ENCODE measurements at regions not wholly inside any gene's neighbourhood (a gene's known extent, or its start where the extent isn't known, plus 50 kb on each side); places are given as distances from the start of the nearest gene placed in this dataset.

DNA sequence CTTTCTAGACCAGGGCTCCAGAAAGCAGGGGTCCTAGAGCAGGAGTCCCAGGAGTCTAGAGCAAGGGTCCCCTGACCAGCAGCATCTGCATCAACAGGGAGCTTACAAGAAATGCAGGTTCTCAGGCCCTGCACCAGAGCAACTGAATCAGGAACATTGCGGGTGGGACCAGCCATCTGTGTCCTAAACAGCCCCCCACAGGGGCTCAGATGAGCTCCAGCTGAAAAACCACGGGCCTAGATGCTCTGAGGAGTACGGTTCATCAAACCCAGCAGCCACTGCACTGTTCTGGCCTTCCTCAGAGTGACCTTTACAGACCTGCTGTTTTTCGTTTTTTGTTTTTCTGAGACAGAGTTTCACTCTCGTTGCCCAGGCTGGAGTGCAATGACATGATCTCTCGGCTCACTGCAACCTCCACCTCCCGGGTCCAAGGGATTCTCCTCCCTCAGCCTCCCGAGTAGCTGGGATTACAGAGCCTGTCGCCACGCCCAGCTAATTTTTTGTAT is 438.2 kb downstream of the SOX9 start:
- no CpG with 5 or more reads among the region's 10 CpGs for WGBS (ENCODE audit: insufficient coverage, insufficient read length)
- Histone ChIP-seq H3K4me1 (ENCODE audit: control insufficient read depth, insufficient read depth, low read length) (0 out of 2 replicates have a peak, but pooled peaks cover 2% of the 10 kb centered on the region), H3K9me3 (ENCODE audit: control insufficient read depth, insufficient read depth, low read length) (no peaks in the 10 kb centered on the region), H3K27ac (ENCODE audit: low read length) (no peak overlapping the region), H3K4me3 (ENCODE audit: low read length) (no peak overlapping the region), H3K36me3 (ENCODE audit: control insufficient read depth, insufficient read depth, low read length) (no peaks in the 10 kb centered on the region), H3K27me3 (ENCODE audit: control insufficient read depth, insufficient read depth, low read length) (no peaks in the 10 kb centered on the region)
- no peak for DNase-seq (ENCODE audit: low read depth, low spot score)

DNA sequence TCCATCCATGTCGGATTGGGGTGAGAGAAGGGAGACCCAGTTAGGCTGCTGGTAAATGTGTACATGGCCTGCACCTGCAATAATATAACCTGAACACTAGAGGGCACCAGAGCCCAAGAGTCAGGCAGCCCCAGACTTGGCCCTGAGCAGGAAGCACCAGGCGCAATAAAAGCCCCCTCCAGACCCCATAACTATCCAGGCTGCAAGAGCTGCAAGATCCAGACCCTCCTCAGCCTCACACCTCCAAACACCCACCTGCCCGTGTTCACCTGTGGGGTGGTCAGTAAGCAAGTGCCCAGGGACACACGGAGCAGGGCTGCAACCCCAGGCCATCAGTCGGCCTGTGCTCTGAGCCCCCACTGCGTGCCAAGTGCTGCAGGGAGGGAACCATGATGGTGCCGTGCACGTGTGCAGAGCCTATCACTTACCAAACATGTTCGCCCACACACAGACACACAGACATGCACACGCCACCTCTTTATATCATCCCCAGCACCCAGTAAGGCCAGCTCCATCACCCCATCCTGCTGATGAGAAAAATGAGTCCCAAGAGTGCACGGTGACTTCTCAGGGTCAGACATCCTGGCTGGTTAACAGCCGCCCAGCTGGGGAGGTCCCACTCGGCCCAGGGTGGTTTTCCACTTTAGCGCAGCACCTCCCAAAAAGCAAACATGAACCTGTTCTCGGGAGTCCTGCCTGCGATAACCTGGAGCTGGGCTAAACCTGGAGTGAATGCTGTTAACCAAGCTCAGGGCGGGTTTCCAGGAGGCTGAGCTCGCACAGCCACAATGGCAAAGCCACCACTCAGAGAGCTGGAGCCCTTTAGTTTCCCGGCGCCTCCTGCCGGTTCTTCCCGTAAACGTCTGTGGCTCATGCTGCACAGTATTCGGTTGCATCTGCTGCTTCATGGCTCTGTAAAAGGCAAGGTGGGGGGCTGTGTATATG is 439.8 kb downstream of the SOX9 start:
- Histone ChIP-seq H3K4me1 (ENCODE audit: control insufficient read depth, insufficient read depth, low read length) (0 out of 2 replicates have a peak, but pooled peaks cover 2% of the 10 kb centered on the region), H3K4me3 (ENCODE audit: low read length) (no peak overlapping the region), H3K36me3 (ENCODE audit: control insufficient read depth, insufficient read depth, low read length) (no peaks in the 10 kb centered on the region), H3K27ac (ENCODE audit: low read length) (no peak overlapping the region), H3K9me3 (ENCODE audit: control insufficient read depth, insufficient read depth, low read length) (no peaks in the 10 kb centered on the region), H3K27me3 (ENCODE audit: control insufficient read depth, insufficient read depth, low read length) (no peaks in the 10 kb centered on the region)
- DNase-seq (ENCODE audit: low read depth, low spot score), result no peak
- no CpG with 5 or more reads among the region's 24 CpGs for WGBS (ENCODE audit: insufficient coverage, insufficient read length)

DNA sequence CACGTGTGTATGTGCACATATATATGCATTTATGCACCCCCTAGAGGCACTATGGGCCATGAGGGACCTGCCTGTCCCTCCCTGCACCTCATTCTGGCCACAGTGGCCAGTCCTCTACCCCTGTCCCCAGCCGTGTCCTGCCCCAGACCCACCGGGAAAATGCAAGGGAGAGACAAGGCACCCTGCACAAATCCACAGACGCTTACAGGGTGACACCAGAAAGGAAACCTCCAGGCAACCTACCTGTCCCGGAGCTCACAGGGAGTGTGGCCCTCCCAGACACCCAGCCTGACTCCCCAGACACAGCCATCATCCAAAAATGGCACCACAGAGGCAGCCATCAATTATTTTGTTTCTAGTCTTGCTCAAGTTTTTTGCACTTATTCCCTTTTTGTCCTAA is 440.4 kb downstream of the SOX9 start:
- WGBS (ENCODE audit: insufficient coverage, insufficient read length), result no CpG with 5 or more reads among the region's 5 CpGs
- Histone ChIP-seq H3K27ac (ENCODE audit: low read length) (no peak overlapping the region), H3K36me3 (ENCODE audit: control insufficient read depth, insufficient read depth, low read length) (no peaks in the 10 kb centered on the region), H3K4me1 (ENCODE audit: control insufficient read depth, insufficient read depth, low read length) (0 out of 2 replicates have a peak, but pooled peaks cover 2% of the 10 kb centered on the region), H3K4me3 (ENCODE audit: low read length) (no peak overlapping the region), H3K9me3 (ENCODE audit: control insufficient read depth, insufficient read depth, low read length) (no peaks in the 10 kb centered on the region), H3K27me3 (ENCODE audit: control insufficient read depth, insufficient read depth, low read length) (no peaks in the 10 kb centered on the region)
- no peak for DNase-seq (ENCODE audit: low read depth, low spot score)

DNA sequence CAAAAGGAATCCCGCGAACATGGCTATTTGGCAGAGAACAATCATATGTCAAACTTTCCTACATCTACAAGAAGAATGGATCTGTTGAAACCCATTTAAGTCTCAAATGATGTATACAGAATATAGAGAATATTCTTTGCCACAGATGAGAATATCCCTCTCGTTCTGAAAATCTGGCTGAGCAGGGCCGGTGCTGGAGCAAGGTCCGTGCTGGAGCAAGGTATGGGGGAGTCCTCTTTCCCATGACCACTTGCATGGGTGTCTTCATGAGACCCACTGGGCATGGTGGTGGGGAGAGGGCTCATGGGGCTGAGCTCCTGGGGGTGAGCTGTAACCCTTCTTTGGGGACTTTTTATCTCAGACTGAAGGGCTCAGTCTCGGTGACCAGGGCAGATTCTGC is 440.9 kb downstream of the SOX9 start:
- WGBS (ENCODE audit: insufficient coverage, insufficient read length), result no CpG with 5 or more reads among the region's 6 CpGs
- Histone ChIP-seq H3K9me3 (ENCODE audit: control insufficient read depth, insufficient read depth, low read length) (no peaks in the 10 kb centered on the region), H3K4me1 (ENCODE audit: control insufficient read depth, insufficient read depth, low read length) (0 out of 2 replicates have a peak, but pooled peaks cover 2% of the 10 kb centered on the region), H3K27ac (ENCODE audit: low read length) (no peak overlapping the region), H3K4me3 (ENCODE audit: low read length) (no peak overlapping the region), H3K27me3 (ENCODE audit: control insufficient read depth, insufficient read depth, low read length) (no peaks in the 10 kb centered on the region), H3K36me3 (ENCODE audit: control insufficient read depth, insufficient read depth, low read length) (no peaks in the 10 kb centered on the region)
- DNase-seq (ENCODE audit: low read depth, low spot score), result no peak

DNA sequence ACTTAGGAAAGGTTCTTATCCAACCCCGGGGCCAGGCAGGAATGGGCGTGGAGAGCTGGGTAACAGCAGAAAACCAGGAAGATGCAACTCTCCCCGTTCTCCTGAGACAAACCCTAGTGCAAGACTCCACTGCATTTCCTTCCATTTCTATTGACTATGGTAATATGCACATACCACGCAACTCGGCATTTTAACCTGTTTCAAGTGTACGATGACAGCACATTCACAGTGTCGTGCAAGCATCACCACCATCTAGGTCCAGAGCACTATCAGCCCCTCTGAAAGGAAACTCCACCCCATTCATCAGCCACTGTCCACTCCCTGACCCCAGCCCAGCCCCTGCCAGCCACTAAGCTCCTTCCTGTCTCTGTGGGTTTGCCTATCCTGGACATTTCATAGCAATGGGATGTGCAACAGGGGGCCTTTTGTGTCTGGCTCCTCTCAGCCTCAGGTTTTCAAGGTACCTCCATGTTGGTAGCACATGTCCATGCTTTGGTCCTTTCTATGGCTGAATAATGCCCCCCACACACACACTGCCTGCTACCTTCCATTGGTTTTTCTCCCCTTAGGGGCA is 441.9 kb downstream of the SOX9 start:
- Histone ChIP-seq H3K4me3 (ENCODE audit: low read length) (no peak overlapping the region), H3K4me1 (ENCODE audit: control insufficient read depth, insufficient read depth, low read length) (no peaks in the 10 kb centered on the region), H3K36me3 (ENCODE audit: control insufficient read depth, insufficient read depth, low read length) (no peaks in the 10 kb centered on the region), H3K27me3 (ENCODE audit: control insufficient read depth, insufficient read depth, low read length) (no peaks in the 10 kb centered on the region), H3K27ac (ENCODE audit: low read length) (no peak overlapping the region), H3K9me3 (ENCODE audit: control insufficient read depth, insufficient read depth, low read length) (no peaks in the 10 kb centered on the region)
- WGBS (ENCODE audit: insufficient coverage, insufficient read length), result no CpG with 5 or more reads among the region's 7 CpGs
- no peak for DNase-seq (ENCODE audit: low read depth, low spot score)

DNA sequence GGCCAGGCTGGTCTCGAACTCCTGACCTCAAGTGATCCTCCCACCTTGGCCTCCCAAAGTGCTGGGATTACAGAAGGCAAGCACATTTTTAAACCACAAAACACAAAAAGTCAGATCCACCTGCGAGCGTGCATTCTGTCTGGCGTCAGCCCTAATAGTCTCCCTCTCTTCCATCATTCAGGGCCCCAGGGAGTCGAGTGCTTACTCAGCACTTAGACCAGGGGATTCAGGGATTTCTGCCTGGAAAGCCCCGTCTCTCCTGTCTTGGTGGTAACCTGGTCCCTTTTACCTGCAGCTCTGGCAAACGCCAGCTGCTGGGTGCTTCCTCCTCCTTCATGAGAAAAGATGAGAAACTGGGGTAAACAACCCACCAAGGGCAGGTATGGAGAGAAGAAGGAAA is 443.1 kb downstream of the SOX9 start:
- no peak for DNase-seq (ENCODE audit: low read depth, low spot score)
- Histone ChIP-seq H3K27ac (ENCODE audit: low read length) (no peak overlapping the region), H3K36me3 (ENCODE audit: control insufficient read depth, insufficient read depth, low read length) (no peaks in the 10 kb centered on the region), H3K9me3 (ENCODE audit: control insufficient read depth, insufficient read depth, low read length) (no peaks in the 10 kb centered on the region), H3K27me3 (ENCODE audit: control insufficient read depth, insufficient read depth, low read length) (no peaks in the 10 kb centered on the region), H3K4me1 (ENCODE audit: control insufficient read depth, insufficient read depth, low read length) (no peaks in the 10 kb centered on the region), H3K4me3 (ENCODE audit: low read length) (no peak overlapping the region)
- WGBS (ENCODE audit: insufficient coverage, insufficient read length), result no CpG with 5 or more reads among the region's 7 CpGs

DNA sequence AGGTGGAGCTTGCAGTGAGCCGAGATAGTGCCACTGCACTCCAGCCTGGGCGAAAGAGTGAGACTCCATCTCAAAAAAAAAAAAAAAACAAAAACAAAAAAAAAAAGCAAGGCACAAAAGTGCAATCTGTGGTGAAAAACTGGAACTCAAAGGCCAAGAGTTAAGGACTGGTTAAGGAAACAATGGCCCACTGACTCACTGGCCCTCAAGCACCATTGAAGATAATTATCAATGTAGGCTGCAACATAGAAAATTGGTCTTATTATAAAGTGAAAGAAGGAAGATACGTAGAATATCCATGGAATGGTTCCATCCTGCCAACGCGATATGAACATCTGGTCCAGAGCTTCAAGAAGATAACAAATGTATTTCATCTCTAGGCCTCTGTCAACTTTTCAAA is 444.2 kb downstream of the SOX9 start:
- WGBS (ENCODE audit: insufficient coverage, insufficient read length), result no CpG with 5 or more reads among the region's 5 CpGs

DNA sequence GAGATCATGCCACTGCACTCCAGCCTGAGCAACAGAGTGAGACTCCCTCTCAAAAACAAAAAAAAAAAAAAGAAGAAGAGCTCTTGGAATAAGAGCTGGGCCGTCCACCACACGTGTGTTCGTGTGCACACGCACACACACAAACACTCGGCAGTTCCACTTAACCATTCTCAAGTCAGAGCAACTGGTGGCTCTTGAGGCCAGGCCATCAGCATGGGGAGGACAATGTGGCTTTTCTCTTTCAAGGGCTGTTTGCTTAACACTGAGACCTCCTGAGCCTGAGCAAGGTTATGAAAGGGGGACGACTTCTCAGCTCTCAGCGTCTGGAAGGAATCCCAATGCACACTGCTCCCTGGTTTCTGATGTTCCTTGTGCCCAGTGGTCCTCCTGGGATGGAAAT is 444.9 kb downstream of the SOX9 start:
- no peak for DNase-seq (ENCODE audit: low read depth, low spot score)
- no peaks in the 10 kb centered on the region for H3K27me3 ChIP-seq (ENCODE audit: control insufficient read depth, insufficient read depth, low read length)
- no CpG with 5 or more reads among the region's 7 CpGs for WGBS (ENCODE audit: insufficient coverage, insufficient read length)
- H3K36me3 ChIP-seq (ENCODE audit: control insufficient read depth, insufficient read depth, low read length), result no peaks in the 10 kb centered on the region
- no peak overlapping the region for H3K4me3 ChIP-seq (ENCODE audit: low read length)
- H3K4me1 ChIP-seq (ENCODE audit: control insufficient read depth, insufficient read depth, low read length), result no peaks in the 10 kb centered on the region; the same call in 1 of the 2 replicates
- no peak overlapping the region for H3K27ac ChIP-seq (ENCODE audit: low read length)
- no peaks in the 10 kb centered on the region for H3K9me3 ChIP-seq (ENCODE audit: control insufficient read depth, insufficient read depth, low read length)

More for the DNA sequence above, 444.2 kb downstream of the SOX9 start:
- H3K27me3 ChIP-seq (ENCODE audit: control insufficient read depth, insufficient read depth, low read length), result no peaks in the 10 kb centered on the region
- H3K36me3 ChIP-seq (ENCODE audit: control insufficient read depth, insufficient read depth, low read length), result no peaks in the 10 kb centered on the region
- no peak for DNase-seq (ENCODE audit: low read depth, low spot score)
- H3K4me1 ChIP-seq (ENCODE audit: control insufficient read depth, insufficient read depth, low read length), result no peaks in the 10 kb centered on the region; the same call in 1 of the 2 replicates
- no peak overlapping the region for H3K27ac ChIP-seq (ENCODE audit: low read length)
- no peaks in the 10 kb centered on the region for H3K9me3 ChIP-seq (ENCODE audit: control insufficient read depth, insufficient read depth, low read length)
- H3K4me3 ChIP-seq (ENCODE audit: low read length), result no peak overlapping the region

DNA sequence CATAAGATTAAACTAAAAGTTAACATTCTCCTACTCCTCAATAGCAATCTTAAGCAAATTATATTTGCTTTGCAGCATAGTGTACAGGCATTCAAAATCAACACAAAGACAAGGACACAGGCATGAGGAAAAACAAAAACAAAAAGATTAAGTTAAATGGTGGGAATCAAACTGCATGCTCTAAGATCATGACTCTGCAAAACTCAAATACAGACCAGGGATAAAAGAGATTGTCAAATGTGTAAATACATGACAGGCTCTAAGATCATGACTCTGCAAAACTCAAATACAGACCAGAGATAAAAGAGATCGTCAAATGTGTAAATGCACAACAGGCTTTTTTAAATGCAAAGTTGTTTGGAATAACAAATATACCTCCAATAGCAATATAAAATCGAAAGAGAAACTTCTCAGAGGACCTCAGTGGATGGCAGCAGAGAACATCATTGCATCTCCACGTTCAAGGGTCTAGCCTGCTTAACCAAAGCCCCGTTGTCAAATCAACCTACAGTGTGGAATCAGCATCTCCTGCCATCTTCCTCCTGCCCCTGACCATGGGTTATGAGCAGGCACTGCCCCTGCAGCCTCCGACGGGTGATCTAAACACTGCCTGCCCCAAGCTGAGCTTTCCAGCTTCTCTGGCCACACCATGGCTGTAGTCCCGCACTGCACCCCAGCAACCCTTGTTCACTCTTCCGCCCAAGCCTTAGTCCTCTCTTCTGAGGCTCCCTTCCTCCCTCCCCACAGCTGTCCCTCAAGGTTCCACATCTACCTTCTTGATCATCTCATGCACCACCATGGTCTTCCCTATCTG is 446.1 kb downstream of the SOX9 start:
- Histone ChIP-seq H3K9me3 (ENCODE audit: control insufficient read depth, insufficient read depth, low read length) (no peaks in the 10 kb centered on the region), H3K27me3 (ENCODE audit: control insufficient read depth, insufficient read depth, low read length) (no peaks in the 10 kb centered on the region), H3K36me3 (ENCODE audit: control insufficient read depth, insufficient read depth, low read length) (no peaks in the 10 kb centered on the region), H3K4me1 (ENCODE audit: control insufficient read depth, insufficient read depth, low read length) (no peaks in the 10 kb centered on the region; the same call in 1 of the 2 replicates), H3K27ac (ENCODE audit: low read length) (no peak overlapping the region), H3K4me3 (ENCODE audit: low read length) (no peak overlapping the region)
- WGBS (ENCODE audit: insufficient coverage, insufficient read length), result no CpG with 5 or more reads among the region's 8 CpGs
- no peak for DNase-seq (ENCODE audit: low read depth, low spot score)

DNA sequence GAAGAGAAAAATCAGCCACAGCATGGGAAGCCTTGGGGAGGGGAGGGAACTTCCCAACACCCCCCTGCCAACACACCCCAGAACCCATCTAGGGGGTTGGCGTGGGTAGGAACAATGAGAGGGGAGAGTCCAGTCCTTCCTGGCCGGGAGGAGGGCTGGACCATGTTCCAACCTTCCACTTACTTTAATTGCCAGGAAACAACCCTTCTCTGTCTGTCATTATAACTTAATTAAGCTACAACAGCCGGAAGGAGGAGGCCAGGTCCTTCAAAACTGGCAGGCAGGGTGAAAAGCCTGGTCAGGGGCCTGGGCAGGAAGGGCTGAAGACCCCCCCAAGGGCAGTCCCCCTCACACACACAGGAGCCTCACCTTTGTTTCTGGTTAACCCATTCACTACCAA is 447.0 kb downstream of the SOX9 start:
- Histone ChIP-seq H3K36me3 (ENCODE audit: control insufficient read depth, insufficient read depth, low read length) (no peaks in the 10 kb centered on the region), H3K27ac (ENCODE audit: low read length) (no peak overlapping the region), H3K4me1 (ENCODE audit: control insufficient read depth, insufficient read depth, low read length) (no peaks in the 10 kb centered on the region; the same call in 1 of the 2 replicates), H3K27me3 (ENCODE audit: control insufficient read depth, insufficient read depth, low read length) (no peaks in the 10 kb centered on the region), H3K9me3 (ENCODE audit: control insufficient read depth, insufficient read depth, low read length) (no peaks in the 10 kb centered on the region), H3K4me3 (ENCODE audit: low read length) (no peak overlapping the region)
- no CpG with 5 or more reads among the region's 3 CpGs for WGBS (ENCODE audit: insufficient coverage, insufficient read length)
- no peak for DNase-seq (ENCODE audit: low read depth, low spot score)

All from iPS DF 6.9 (cell line).